ENCODE measurements at regions not wholly inside any gene's neighbourhood (a gene's known extent, or its start where the extent isn't known, plus 50 kb on each side); places are given as distances from the start of the nearest gene placed in this dataset.
"Not testable (repeated sequence)": the region's sequence is repeated elsewhere in the genome, so short reads cannot be mapped to it uniquely, and the experiment has no call there.

DNA sequence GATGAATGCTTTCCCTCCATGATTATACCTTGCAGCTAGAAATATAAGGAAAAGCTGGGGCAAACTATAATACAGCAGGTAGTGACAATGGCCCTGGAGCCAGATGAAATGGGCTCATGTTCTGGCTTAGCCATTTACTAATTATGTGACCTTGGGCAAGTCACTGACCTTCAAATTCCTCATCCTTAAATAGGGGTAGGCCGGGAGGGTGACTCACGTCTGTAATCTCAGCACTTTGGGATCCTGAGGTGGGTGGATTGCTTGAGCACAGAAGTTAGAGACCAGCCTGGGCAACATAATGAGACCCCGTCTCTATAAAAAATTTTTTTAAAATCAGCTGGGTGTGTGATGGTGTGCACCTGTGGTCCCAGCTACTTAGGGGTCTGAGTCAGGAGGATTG is 155.4 kb downstream of the C12orf75 start:
- H3K4me1 Mint-ChIP-seq: no peaks in the 10 kb centered on the region
- H3K27ac Mint-ChIP-seq: no peak overlapping the region
- H3K9me3 Mint-ChIP-seq: no peaks in the 10 kb centered on the region
- H3K36me3 Mint-ChIP-seq: no peaks in the 10 kb centered on the region
- H3K27me3 Mint-ChIP-seq: no peaks in the 10 kb centered on the region
- H3K4me3 Mint-ChIP-seq: no peak overlapping the region

DNA sequence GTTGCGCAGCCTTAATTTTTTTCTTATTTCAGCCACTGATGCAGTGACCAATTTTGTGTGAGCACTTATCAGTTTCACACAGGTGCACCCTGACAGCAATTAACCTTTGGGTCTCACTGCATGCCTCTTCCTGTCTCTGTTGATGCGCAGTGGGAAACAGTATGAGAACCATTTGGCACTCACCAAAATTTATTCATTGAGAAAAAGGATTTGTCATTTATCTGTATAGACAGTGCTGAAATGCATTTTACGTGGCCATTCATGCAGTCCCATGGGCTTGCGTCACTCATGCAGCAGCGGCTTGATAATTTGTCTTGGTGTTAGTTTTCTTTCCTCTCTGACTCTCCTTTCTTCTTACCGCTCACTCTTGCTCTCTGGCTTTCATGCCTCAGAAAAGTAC is 157.5 kb downstream of the C12orf75 start:
- H3K4me3 Mint-ChIP-seq: no peak overlapping the region
- H3K4me1 Mint-ChIP-seq: no peaks in the 10 kb centered on the region
- no peaks in the 10 kb centered on the region for H3K36me3 Mint-ChIP-seq
- H3K9me3 Mint-ChIP-seq: no peaks in the 10 kb centered on the region
- no peak overlapping the region for H3K27ac Mint-ChIP-seq
- peaks cover 4% of the 10 kb centered on the region for H3K27me3 Mint-ChIP-seq

DNA sequence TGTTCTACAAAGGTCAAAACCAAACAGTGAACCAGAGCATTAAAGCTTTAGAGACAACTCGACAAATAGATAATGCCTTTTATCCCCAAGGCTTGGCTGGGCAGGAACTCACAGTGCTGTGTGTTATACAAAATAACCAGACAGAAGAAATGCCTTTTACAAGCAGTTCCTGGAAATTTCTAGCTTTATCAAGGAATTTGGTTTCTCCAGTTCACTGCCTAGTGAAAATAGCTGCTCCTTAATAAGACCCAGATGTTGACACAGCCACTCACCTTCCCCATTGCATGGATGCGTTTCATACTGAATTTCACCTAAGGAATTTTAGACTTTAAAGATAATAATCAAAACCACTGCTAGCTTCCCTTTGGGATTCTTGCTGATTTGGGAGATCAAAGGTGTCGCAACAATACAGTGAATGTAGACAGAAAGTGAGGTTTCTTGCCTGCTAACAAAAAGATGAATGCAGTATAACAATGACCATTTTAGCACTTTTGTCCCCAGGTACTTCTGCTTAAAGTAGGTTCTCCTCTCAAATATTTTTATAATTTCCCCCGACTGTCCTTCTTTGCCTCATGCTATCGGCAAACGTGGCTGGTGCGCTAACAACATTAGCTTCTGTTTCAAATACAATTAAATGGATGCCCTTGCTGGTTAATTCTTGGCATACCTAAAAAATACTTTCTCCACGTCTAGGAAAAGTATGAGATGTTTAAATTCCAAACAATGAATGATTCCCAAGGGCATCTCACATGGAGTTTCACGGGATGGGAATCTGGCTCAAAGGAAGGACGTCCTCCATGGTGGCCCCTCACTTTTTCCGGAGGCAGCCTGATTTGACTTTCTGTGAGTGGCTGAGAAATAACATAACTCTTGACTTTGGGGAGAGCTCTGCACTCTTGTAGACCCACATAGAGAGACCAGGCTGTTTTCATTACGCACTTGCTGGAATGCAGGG is 162.4 kb downstream of the C12orf75 start:
- Mint-ChIP-seq H3K36me3 (no peaks in the 10 kb centered on the region), H3K27ac (no peak overlapping the region), H3K27me3 (peaks cover 16% of the 10 kb centered on the region), H3K9me3 (peaks cover 11% of the 10 kb centered on the region), H3K4me3 (no peak overlapping the region), H3K4me1 (no peaks in the 10 kb centered on the region)

DNA sequence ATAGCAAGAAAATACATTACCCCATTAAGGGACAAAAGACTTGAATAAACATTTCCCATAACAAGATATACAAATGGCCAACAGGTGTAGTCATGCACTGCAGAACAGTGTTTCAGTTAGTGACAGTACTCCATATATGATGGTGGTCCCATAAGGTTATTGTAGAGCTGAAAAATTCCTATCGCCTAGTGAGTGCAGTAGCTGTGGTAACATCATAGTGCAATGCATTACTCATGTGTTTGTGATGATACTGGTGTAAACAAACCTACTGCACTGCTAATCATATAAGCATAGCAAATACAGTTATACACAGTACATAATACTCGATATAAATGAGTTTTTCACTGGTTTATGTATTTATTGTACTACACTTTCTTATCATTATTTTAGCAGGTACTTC is 168.7 kb downstream of the C12orf75 start:
- Mint-ChIP-seq H3K27me3 (peaks cover 12% of the 10 kb centered on the region), H3K4me3 (no peak overlapping the region), H3K9me3 (peaks cover 11% of the 10 kb centered on the region), H3K36me3 (no peaks in the 10 kb centered on the region), H3K4me1 (no peaks in the 10 kb centered on the region), H3K27ac (no peak overlapping the region)

DNA sequence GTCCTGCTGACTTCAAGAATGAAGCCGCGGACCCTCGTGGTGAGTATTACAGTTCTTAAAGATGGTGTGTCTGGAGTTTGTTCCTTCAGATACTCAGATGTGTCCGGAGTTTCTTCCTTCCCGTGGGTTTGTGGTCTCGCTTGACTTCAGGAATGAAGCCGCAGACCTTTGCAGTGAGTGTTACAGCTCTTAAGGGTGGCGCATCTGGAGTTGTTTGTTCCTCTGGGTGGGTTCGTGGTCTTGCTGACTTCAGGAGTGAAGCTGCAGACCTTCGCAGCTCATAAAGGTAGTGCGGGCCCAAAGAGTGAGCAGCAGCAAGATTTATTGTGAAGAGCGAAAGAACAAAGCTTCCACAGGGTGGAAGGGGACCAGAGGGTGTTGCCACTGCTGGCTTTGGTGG is 170.2 kb downstream of the C12orf75 start:
- not testable (repeated sequence) for H3K4me3 Mint-ChIP-seq, H3K27ac Mint-ChIP-seq, H3K4me1 Mint-ChIP-seq, H3K36me3 Mint-ChIP-seq, H3K9me3 Mint-ChIP-seq
- peaks cover 16% of the 10 kb centered on the region for H3K27me3 Mint-ChIP-seq

DNA sequence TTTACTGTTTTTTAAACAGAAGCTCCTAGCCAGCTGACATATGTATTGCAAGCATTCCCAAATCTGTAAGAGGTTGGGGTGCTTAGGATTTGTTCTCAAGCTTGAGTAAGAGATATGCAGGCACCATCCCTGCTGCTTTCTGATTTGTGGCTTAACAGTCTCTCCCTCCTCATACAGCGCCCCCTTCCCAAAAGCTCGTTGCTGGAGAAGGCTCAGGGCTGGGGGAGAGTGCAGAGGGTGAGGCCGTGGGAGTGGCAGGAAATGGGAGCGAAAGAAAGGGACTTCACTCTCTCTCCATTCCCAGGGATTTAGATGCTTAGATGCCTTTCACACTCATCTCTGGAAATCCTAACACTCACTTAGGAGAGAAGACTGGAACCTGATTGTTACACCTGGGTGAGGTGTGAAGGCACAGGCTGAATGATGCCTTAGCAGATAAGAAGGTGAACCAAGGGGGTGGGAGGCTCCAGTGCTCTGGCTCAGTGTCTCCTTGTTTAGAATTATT is 172.0 kb downstream of the C12orf75 start:
- H3K36me3 Mint-ChIP-seq: no peaks in the 10 kb centered on the region
- H3K27me3 Mint-ChIP-seq: peaks cover 14% of the 10 kb centered on the region
- H3K4me3 Mint-ChIP-seq: no peak overlapping the region
- H3K27ac Mint-ChIP-seq: no peak overlapping the region
- H3K9me3 Mint-ChIP-seq: no peaks in the 10 kb centered on the region
- no peaks in the 10 kb centered on the region for H3K4me1 Mint-ChIP-seq

DNA sequence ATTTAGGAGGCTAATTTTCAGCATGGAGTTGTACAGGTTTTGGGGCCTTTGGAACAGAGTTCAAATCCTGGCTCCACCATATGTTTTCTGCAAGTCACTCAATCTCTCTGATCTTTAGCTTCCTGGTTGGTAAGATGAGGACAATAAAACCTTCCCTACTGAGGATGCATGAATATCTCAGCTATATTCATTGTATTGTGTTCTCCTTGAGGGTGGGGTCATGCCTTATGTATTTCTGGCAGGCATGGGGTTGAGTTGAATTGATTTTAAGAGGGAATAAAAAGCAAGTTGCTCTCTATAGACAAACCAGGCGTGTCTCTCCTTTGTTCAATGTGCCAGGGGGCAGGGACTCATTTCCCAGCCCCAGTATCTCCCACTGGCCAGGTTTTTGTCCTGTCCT is 173.1 kb downstream of the C12orf75 start:
- Mint-ChIP-seq H3K4me3 (no peak overlapping the region), H3K27ac (no peak overlapping the region), H3K9me3 (no peaks in the 10 kb centered on the region), H3K36me3 (no peaks in the 10 kb centered on the region), H3K27me3 (peaks cover 12% of the 10 kb centered on the region), H3K4me1 (no peaks in the 10 kb centered on the region)

DNA sequence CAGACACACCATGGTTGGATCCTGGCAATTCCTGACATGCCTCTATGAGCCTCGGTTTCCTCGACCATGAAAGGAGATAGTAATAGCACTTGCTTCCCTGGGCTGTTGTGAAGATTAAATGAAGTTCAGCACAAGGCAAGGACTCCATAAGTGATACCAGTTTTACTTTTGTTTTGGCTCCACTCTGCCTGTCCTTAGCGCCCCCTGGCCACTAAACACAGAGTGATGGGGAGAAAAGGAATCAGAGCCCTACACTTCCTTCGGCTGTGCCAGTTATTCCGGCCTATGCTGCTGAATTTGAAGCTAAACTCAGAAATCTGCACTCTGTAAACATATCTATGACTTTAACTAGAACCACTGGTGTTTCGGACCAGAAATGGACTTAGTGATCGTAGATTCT is 173.8 kb downstream of the C12orf75 start:
- Mint-ChIP-seq H3K27ac (no peak overlapping the region), H3K9me3 (no peaks in the 10 kb centered on the region), H3K4me3 (no peak overlapping the region), H3K36me3 (no peaks in the 10 kb centered on the region), H3K4me1 (no peaks in the 10 kb centered on the region), H3K27me3 (peaks cover 14% of the 10 kb centered on the region)

DNA sequence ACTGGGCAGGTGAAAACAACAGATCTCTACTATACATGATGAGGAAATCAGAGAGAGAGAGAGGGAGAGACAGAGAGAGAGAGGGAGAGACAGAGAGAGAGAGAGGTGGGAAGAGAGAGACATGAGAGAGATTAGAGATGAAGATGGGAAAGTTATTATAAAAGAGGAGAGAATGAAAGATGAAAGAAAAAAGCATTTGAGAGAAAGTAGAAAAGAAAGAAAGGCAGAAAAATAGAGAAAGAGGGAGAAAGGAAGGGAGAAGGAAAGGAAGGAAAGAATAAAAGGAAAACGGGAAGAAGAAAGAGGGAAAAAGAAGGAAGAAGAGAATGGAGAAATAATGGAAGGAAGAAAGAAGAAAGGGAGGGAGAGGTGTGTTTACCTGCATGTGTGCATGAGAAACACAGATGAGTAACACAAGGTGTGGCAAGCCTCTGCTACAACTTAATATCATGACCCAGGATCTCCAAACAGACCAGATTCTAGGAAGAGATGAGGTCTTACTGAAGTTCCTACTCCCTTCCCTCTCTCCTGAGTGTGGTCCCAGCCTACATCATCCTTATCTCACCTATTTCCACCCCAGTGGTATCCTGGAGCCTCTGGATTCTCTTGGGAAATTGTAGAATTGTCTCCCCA is 176.3 kb downstream of the C12orf75 start:
- Mint-ChIP-seq H3K27me3 (peaks cover 14% of the 10 kb centered on the region), H3K9me3 (no peaks in the 10 kb centered on the region), H3K36me3 (no peaks in the 10 kb centered on the region), H3K4me1 (no peaks in the 10 kb centered on the region), H3K27ac (no peak overlapping the region), H3K4me3 (no peak overlapping the region)

DNA sequence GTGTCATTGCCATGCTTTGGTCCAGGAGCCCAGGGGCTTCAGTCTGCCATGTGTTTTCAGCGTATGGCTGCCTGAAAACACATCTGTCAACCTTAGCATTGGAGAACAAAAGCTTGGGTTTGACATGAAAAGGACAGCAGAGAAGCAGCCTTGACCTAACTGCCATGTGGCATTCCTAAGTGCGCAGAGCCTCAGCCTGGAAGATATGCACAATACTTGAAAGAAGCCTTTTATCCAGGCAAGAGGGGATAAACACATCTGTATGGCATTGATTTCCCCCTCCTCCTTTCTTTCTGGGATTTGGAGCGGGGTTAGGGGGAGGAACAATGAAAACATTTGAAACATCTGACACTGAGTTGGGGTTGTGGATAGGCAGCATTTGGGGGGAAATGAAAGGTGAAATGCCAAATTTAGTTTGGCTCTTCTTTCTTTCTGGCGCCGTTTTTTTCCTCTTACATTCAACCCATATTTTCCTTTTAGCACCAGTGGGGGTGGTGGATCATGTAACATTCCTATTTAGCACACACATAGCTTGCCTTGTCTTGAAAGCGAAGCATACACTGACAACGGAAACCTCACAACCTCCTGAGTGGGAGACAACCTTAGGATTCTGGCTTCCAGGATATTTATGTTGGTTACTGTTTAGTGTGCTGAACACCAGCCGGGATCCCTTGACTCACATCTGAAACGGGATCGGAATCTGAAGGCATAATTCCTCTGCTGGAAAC is 177.0 kb downstream of the C12orf75 start:
- Mint-ChIP-seq H3K27me3 (peaks cover 14% of the 10 kb centered on the region), H3K4me1 (no peaks in the 10 kb centered on the region), H3K4me3 (no peak overlapping the region), H3K9me3 (no peaks in the 10 kb centered on the region), H3K36me3 (no peaks in the 10 kb centered on the region), H3K27ac (no peak overlapping the region)

DNA sequence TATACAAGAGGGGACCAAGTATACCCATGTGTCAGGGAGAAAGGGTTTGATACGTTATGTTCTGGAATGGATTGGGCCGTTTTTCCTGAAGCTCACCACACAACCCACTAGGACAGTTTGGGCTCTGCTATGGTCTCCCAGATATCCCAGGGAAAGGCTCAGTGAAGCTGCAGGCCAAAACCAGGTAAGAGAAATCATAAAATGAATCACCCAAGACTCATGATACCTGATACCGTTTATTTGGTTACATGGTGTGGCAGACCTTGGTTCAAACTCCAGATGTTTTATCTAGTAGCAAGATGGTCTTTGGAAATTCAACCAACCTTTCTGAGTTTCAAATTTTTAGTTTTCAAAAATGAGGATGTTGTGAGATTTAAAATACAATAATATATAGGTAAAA is 177.6 kb downstream of the C12orf75 start:
- no peak overlapping the region for H3K27ac Mint-ChIP-seq
- H3K4me1 Mint-ChIP-seq: no peaks in the 10 kb centered on the region
- no peaks in the 10 kb centered on the region for H3K36me3 Mint-ChIP-seq
- H3K27me3 Mint-ChIP-seq: peaks cover 14% of the 10 kb centered on the region
- H3K4me3 Mint-ChIP-seq: no peak overlapping the region
- no peaks in the 10 kb centered on the region for H3K9me3 Mint-ChIP-seq

DNA sequence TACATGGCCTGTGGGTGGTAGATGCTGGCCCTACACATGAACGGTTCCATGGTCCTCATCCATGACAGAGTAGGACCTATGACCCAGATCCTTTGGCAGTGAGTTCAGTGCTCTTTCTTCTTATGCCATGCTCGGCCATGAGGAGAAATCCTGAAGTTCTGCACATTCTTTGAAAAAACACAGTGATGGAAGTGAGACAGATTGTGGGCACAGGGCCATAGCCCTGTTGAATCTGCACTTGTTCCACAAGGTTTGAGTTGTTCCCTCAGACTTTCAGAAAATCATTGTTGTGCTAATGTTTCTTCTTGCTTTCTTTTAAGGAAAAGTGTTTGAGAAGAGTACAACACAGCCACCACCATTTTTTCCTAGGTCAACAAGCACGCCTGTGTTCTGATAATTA is 180.0 kb downstream of the C12orf75 start:
- Mint-ChIP-seq H3K9me3 (no peaks in the 10 kb centered on the region), H3K27me3 (peaks cover 3% of the 10 kb centered on the region), H3K4me1 (no peaks in the 10 kb centered on the region), H3K27ac (no peak overlapping the region), H3K4me3 (no peak overlapping the region), H3K36me3 (no peaks in the 10 kb centered on the region)

DNA sequence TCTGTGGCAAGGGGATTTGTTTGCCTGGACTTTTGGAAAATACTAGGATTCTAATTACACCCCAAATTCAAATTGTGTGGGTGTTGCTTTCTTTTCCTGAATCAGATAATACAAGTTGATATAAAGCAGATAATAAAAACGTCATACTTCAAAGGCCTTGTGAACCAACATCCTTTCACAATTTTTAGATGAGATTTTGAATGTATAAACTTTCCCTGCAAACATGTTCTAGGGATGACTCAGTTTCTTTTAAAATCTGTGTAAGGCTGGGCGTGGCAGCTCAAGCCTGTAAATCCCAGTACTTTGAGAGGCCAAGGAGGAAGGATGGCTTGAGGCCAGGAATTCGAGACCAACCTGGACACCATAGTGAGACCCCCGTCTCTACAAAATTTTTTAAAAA is 182.4 kb downstream of the C12orf75 start:
- not testable (repeated sequence) for H3K27ac Mint-ChIP-seq, H3K27me3 Mint-ChIP-seq, H3K4me3 Mint-ChIP-seq, H3K4me1 Mint-ChIP-seq, H3K9me3 Mint-ChIP-seq, H3K36me3 Mint-ChIP-seq

DNA sequence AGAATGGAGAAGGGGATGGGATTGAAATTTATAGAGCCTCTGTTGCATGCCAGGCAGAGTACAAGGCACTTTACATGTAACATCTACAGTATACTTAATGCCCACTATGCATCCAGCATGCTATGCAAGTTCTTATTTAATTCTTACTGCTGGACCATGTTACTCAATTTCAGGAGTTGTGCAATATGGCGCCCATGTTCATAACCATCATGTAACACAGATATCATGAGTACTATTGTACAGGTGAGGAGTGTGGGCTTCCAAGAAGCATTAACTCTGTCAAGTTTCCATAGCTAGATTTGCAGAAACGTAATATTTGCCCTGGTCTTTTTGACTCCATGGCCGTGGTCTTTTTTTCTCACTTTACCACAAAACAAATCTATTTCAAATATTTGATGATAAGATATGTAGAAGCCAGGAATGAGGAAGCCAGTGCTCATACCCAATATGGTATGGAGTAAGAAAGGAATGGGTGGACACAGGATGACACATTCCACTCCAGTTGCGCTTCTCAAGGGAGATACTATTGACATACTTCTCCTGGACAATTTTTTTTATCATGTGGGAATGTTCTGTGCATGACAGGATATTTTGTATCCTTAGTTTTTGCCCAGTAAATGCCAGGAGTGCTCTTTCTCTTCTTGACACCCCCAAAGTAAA is 191.8 kb downstream of the C12orf75 start:
- no peak overlapping the region for H3K27ac Mint-ChIP-seq
- H3K4me3 Mint-ChIP-seq: no peak overlapping the region
- peaks cover 4% of the 10 kb centered on the region for H3K9me3 Mint-ChIP-seq
- H3K27me3 Mint-ChIP-seq: peaks cover 5% of the 10 kb centered on the region
- H3K36me3 Mint-ChIP-seq: no peaks in the 10 kb centered on the region
- H3K4me1 Mint-ChIP-seq: no peaks in the 10 kb centered on the region
